ENCODE measurements at regions not wholly inside any gene's neighbourhood (a gene's known extent, or its start where the extent isn't known, plus 50 kb on each side); places are given as distances from the start of the nearest gene placed in this dataset.

DNA sequence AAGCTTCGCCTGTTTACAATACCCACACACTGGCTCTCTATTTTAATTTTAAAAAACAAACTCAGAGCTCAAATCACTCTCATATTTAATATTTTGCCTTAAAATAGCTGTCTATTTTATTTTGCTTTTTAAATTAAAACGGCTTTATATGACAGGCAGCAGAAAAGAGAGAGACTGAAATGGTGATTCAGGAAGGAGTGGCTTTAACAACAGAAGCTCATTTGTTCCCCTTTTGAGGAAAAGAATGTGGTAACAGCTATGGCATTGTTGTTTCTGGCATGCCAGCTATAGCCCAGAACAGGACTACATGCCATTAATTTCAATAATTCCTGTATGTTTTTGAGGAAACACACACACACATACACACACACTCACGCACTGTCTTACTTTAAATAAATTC lies 234.2 kb upstream of the PTBP2 start:
- Histone ChIP-seq H3K4me1 (ENCODE audit: control insufficient read depth in 5 of 5, insufficient read depth in 5 of 5, low read length in 5 of 5) (peaks cover 0 to 13% (median 7%) of the 10 kb centered on the region in 5 donors), H3K9ac (ENCODE audit: low read length in 5 of 5) (no peak overlapping the region), H3K27ac (ENCODE audit: low read depth, low read length) (no peak overlapping the region), H3K9me3 (ENCODE audit: control insufficient read depth in 5 of 5, low read length in 5 of 5) (no peaks in the 10 kb centered on the region), H3K4me3 (ENCODE audit: low read depth in 1 of 5, low read length in 5 of 5) (no peak overlapping the region), H3K27me3 (ENCODE audit: control insufficient read depth in 5 of 5, insufficient read depth in 4 of 5, low read length in 5 of 5) (no peaks in the 10 kb centered on the region), H3K36me3 (ENCODE audit: control insufficient read depth in 5 of 5, insufficient read depth in 5 of 5, low read length in 5 of 5) (no peaks in the 10 kb centered on the region)

DNA sequence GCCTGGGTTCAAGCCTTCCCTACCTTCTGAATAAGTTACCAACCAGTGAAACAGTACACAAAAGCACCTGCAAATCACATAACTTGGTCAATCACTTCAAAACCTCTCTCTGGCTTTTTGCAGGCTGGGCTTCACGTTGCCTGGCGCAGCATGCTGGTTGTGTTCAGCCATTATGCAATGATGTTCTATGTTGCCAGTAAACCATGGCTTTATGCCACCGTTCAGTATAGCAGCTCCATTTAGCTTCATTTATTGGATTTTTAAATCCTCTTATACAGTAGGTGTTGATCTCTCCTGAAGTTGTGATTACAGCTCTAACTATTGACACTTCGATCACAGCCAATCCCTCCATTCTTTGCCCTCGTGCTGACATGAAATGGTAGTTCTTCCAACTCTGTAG lies 233.6 kb upstream of the PTBP2 start:
- H3K36me3 ChIP-seq (ENCODE audit: control insufficient read depth in 5 of 5, insufficient read depth in 5 of 5, low read length in 5 of 5) = no peaks in the 10 kb centered on the region
- H3K27ac ChIP-seq (ENCODE audit: low read depth, low read length) = no peak overlapping the region
- no peaks in the 10 kb centered on the region for H3K27me3 ChIP-seq (ENCODE audit: control insufficient read depth in 5 of 5, insufficient read depth in 4 of 5, low read length in 5 of 5)
- no peak overlapping the region for H3K9ac ChIP-seq (ENCODE audit: low read length in 5 of 5)
- peaks cover 0 to 13% (median 7%) of the 10 kb centered on the region in 5 donors for H3K4me1 ChIP-seq (ENCODE audit: control insufficient read depth in 5 of 5, insufficient read depth in 5 of 5, low read length in 5 of 5)
- H3K9me3 ChIP-seq (ENCODE audit: control insufficient read depth in 5 of 5, low read length in 5 of 5) = no peaks in the 10 kb centered on the region
- H3K4me3 ChIP-seq (ENCODE audit: low read depth in 1 of 5, low read length in 5 of 5) = peak overlapping the region in 1 of 5 donors; percentile 15

DNA sequence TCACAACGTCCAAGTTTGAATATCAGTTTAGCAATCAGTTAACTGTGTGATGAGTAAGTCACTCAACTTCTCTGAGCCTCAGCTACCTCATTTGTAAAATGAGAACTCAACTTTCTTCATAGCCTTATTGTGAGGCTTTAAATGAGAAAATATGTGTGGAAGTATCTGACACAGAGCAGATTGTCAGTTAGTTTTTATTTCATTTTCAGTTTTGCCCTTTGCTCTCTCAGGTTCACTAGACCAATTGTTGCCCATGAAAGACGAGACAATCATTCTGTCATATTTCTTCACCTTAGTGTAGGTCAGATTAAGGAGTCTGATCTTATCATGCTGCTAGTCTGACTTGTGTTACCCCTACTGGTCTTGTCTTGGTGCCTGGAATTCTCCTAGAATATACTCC lies 232.8 kb upstream of the PTBP2 start:
- no peak overlapping the region for H3K27ac ChIP-seq (ENCODE audit: low read depth, low read length)
- H3K27me3 ChIP-seq (ENCODE audit: control insufficient read depth in 5 of 5, insufficient read depth in 4 of 5, low read length in 5 of 5) = no peaks in the 10 kb centered on the region
- H3K4me1 ChIP-seq (ENCODE audit: control insufficient read depth in 5 of 5, insufficient read depth in 5 of 5, low read length in 5 of 5) = peaks cover 0 to 13% (median 7%) of the 10 kb centered on the region in 5 donors
- H3K36me3 ChIP-seq (ENCODE audit: control insufficient read depth in 5 of 5, insufficient read depth in 5 of 5, low read length in 5 of 5) = no peaks in the 10 kb centered on the region
- H3K9ac ChIP-seq (ENCODE audit: low read length in 5 of 5) = no peak overlapping the region
- H3K9me3 ChIP-seq (ENCODE audit: control insufficient read depth in 5 of 5, low read length in 5 of 5) = no peaks in the 10 kb centered on the region
- H3K4me3 ChIP-seq (ENCODE audit: low read depth in 1 of 5, low read length in 5 of 5) = no peak overlapping the region

- Histone ChIP-seq H3K27me3 (ENCODE audit: control insufficient read depth in 5 of 5, insufficient read depth in 4 of 5, low read length in 5 of 5) (no peaks in the 10 kb centered on the region), H3K4me3 (ENCODE audit: low read depth in 1 of 5, low read length in 5 of 5) (no peak overlapping the region)
Measured at GRCh38 chr1:96492236-96492635, 229.3 kb upstream of the PTBP2 start.

GRCh38 chr1:96498744-96499340 lies 222.7 kb upstream of the PTBP2 start:
- H3K9ac ChIP-seq (ENCODE audit: low read length in 5 of 5) = no peak overlapping the region
- no peak overlapping the region for H3K27ac ChIP-seq (ENCODE audit: low read depth, low read length)
- H3K36me3 ChIP-seq (ENCODE audit: control insufficient read depth in 5 of 5, insufficient read depth in 5 of 5, low read length in 5 of 5) = no peaks in the 10 kb centered on the region
- H3K27me3 ChIP-seq (ENCODE audit: control insufficient read depth in 5 of 5, insufficient read depth in 4 of 5, low read length in 5 of 5) = no peaks in the 10 kb centered on the region
- no peak overlapping the region for H3K4me3 ChIP-seq (ENCODE audit: low read depth in 1 of 5, low read length in 5 of 5)
- H3K9me3 ChIP-seq (ENCODE audit: control insufficient read depth in 5 of 5, low read length in 5 of 5) = no peaks in the 10 kb centered on the region
- no peaks in the 10 kb centered on the region for H3K4me1 ChIP-seq (ENCODE audit: control insufficient read depth in 5 of 5, insufficient read depth in 5 of 5, low read length in 5 of 5)

More at GRCh38 chr1:96492236-96492635, 229.3 kb upstream of the PTBP2 start:
- H3K4me1 ChIP-seq (ENCODE audit: control insufficient read depth in 5 of 5, insufficient read depth in 5 of 5, low read length in 5 of 5) = peaks cover 0 to 13% (median 7%) of the 10 kb centered on the region in 5 donors
- no peak overlapping the region for H3K9ac ChIP-seq (ENCODE audit: low read length in 5 of 5)
- H3K36me3 ChIP-seq (ENCODE audit: control insufficient read depth in 5 of 5, insufficient read depth in 5 of 5, low read length in 5 of 5) = no peaks in the 10 kb centered on the region
- no peaks in the 10 kb centered on the region for H3K9me3 ChIP-seq (ENCODE audit: control insufficient read depth in 5 of 5, low read length in 5 of 5)
- H3K27ac ChIP-seq (ENCODE audit: low read depth, low read length) = no peak overlapping the region

DNA sequence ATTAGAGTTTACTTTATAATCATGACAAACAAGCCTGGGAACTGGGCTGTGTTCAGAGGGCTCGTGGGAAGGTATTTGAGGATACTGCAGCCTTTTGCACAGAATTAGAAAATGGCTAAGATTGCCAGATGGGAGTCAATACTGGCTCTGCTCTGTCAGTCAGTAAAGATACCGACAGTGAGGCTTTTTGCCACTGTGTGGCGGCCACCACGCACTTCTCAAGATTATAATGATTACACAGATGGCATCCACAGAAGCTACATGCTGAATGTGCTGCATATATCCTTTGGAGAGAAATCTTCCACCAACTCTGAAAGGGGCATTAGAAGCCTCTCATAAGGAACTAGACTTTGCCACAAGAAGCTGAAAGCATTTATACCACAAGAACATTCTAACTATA lies 213.4 kb upstream of the PTBP2 start:
- Histone ChIP-seq H3K27ac (ENCODE audit: low read depth, low read length) (no peak overlapping the region), H3K36me3 (ENCODE audit: control insufficient read depth in 5 of 5, insufficient read depth in 5 of 5, low read length in 5 of 5) (no peaks in the 10 kb centered on the region), H3K4me3 (ENCODE audit: low read depth in 1 of 5, low read length in 5 of 5) (no peak overlapping the region), H3K4me1 (ENCODE audit: control insufficient read depth in 5 of 5, insufficient read depth in 5 of 5, low read length in 5 of 5) (no peaks in the 10 kb centered on the region), H3K9me3 (ENCODE audit: control insufficient read depth in 5 of 5, low read length in 5 of 5) (no peaks in the 10 kb centered on the region), H3K27me3 (ENCODE audit: control insufficient read depth in 5 of 5, insufficient read depth in 4 of 5, low read length in 5 of 5) (no peaks in the 10 kb centered on the region), H3K9ac (ENCODE audit: low read length in 5 of 5) (no peak overlapping the region)

- Histone ChIP-seq H3K9ac (ENCODE audit: low read length in 5 of 5) (no peak overlapping the region), H3K36me3 (ENCODE audit: control insufficient read depth in 5 of 5, insufficient read depth in 5 of 5, low read length in 5 of 5) (no peaks in the 10 kb centered on the region), H3K27ac (ENCODE audit: low read depth, low read length) (no peak overlapping the region), H3K4me1 (ENCODE audit: control insufficient read depth in 5 of 5, insufficient read depth in 5 of 5, low read length in 5 of 5) (no peaks in the 10 kb centered on the region), H3K4me3 (ENCODE audit: low read depth in 1 of 5, low read length in 5 of 5) (no peak overlapping the region), H3K27me3 (ENCODE audit: control insufficient read depth in 5 of 5, insufficient read depth in 4 of 5, low read length in 5 of 5) (peaks cover 0 to 2% (median 0%) of the 10 kb centered on the region in 5 donors), H3K9me3 (ENCODE audit: control insufficient read depth in 5 of 5, low read length in 5 of 5) (no peaks in the 10 kb centered on the region)
Measured at GRCh38 chr1:96509339-96509738, 212.2 kb upstream of the PTBP2 start.

DNA sequence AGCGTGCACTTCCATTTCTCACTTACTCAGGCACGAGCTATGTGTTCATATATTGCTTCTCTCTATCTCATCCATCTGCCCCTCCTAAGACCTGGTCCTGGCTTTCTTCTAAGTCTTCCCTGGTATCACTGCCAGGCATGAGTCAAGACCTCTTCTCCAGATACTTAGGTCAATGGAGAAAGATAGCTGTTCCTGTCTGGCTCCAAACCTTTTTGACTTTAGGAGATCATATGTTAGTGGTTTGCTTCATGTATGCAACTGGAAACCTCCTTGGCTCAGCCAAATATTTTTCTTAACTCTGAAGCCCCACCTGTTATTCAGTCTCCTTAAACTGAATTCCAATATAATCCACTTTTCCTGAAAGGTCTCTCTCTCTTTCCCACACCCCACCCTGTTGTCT lies 211.6 kb upstream of the PTBP2 start:
- no peaks in the 10 kb centered on the region for H3K36me3 ChIP-seq (ENCODE audit: control insufficient read depth in 5 of 5, insufficient read depth in 5 of 5, low read length in 5 of 5)
- H3K27ac ChIP-seq (ENCODE audit: low read depth, low read length) = no peak overlapping the region

GRCh38 chr1:96510391-96510790 lies 211.2 kb upstream of the PTBP2 start:
- no peak overlapping the region for H3K9ac ChIP-seq (ENCODE audit: low read length in 5 of 5)
- no peak overlapping the region for H3K27ac ChIP-seq (ENCODE audit: low read depth, low read length)
- no peaks in the 10 kb centered on the region for H3K4me1 ChIP-seq (ENCODE audit: control insufficient read depth in 5 of 5, insufficient read depth in 5 of 5, low read length in 5 of 5)
- no peaks in the 10 kb centered on the region for H3K36me3 ChIP-seq (ENCODE audit: control insufficient read depth in 5 of 5, insufficient read depth in 5 of 5, low read length in 5 of 5)
- no peak overlapping the region for H3K4me3 ChIP-seq (ENCODE audit: low read depth in 1 of 5, low read length in 5 of 5)
- H3K27me3 ChIP-seq (ENCODE audit: control insufficient read depth in 5 of 5, insufficient read depth in 4 of 5, low read length in 5 of 5) = peaks cover 0 to 2% (median 0%) of the 10 kb centered on the region in 5 donors
- no peaks in the 10 kb centered on the region for H3K9me3 ChIP-seq (ENCODE audit: control insufficient read depth in 5 of 5, low read length in 5 of 5)

More for the DNA sequence above, 211.6 kb upstream of the PTBP2 start:
- H3K4me3 ChIP-seq (ENCODE audit: low read depth in 1 of 5, low read length in 5 of 5) = no peak overlapping the region
- H3K9ac ChIP-seq (ENCODE audit: low read length in 5 of 5) = no peak overlapping the region
- H3K4me1 ChIP-seq (ENCODE audit: control insufficient read depth in 5 of 5, insufficient read depth in 5 of 5, low read length in 5 of 5) = no peaks in the 10 kb centered on the region
- no peaks in the 10 kb centered on the region for H3K9me3 ChIP-seq (ENCODE audit: control insufficient read depth in 5 of 5, low read length in 5 of 5)
- H3K27me3 ChIP-seq (ENCODE audit: control insufficient read depth in 5 of 5, insufficient read depth in 4 of 5, low read length in 5 of 5) = peaks cover 0 to 2% (median 0%) of the 10 kb centered on the region in 5 donors

DNA sequence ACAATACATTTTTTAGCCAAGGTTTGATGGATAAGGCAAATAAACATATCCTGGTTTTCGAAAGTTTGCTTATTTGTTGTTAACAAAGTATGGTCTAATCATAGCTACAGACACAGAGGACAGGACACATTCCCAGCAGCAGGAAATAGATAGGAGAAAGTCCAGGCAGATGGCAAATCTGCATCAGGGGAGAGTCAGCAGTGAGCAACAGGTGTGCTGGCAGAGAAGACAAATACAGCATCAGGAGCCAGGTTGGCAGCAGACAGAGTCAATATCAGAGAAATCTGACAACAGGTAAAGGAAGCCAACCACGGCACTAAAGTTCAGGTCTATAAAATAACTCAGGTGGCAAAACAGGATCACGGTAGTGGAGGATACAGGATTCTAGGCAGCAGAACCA lies 210.7 kb upstream of the PTBP2 start:
- Histone ChIP-seq H3K4me3 (ENCODE audit: low read depth in 1 of 5, low read length in 5 of 5) (no peak overlapping the region), H3K27me3 (ENCODE audit: control insufficient read depth in 5 of 5, insufficient read depth in 4 of 5, low read length in 5 of 5) (peaks cover 0 to 2% (median 0%) of the 10 kb centered on the region in 5 donors), H3K36me3 (ENCODE audit: control insufficient read depth in 5 of 5, insufficient read depth in 5 of 5, low read length in 5 of 5) (no peaks in the 10 kb centered on the region), H3K9me3 (ENCODE audit: control insufficient read depth in 5 of 5, low read length in 5 of 5) (no peaks in the 10 kb centered on the region), H3K27ac (ENCODE audit: low read depth, low read length) (no peak overlapping the region), H3K9ac (ENCODE audit: low read length in 5 of 5) (no peak overlapping the region), H3K4me1 (ENCODE audit: control insufficient read depth in 5 of 5, insufficient read depth in 5 of 5, low read length in 5 of 5) (no peaks in the 10 kb centered on the region)
